ENCODE measurements at regions not wholly inside any gene's neighbourhood (a gene's known extent, or its start where the extent isn't known, plus 50 kb on each side); places are given as distances from the start of the nearest gene placed in this dataset.

- Histone ChIP-seq H3K27ac (no peak overlapping the region), H3K4me1 (no peaks in the 10 kb centered on the region), H3K4me3 (no peak overlapping the region), H3K27me3 (no peaks in the 10 kb centered on the region), H3K9me3 (no peaks in the 10 kb centered on the region), H3K36me3 (no peaks in the 10 kb centered on the region)
- intact Hi-C loops (cut with DNase I) = no loop called here
- DNase-seq (no peak), ATAC-seq (no peak)
- TF ChIP-seq, protein P1, sequence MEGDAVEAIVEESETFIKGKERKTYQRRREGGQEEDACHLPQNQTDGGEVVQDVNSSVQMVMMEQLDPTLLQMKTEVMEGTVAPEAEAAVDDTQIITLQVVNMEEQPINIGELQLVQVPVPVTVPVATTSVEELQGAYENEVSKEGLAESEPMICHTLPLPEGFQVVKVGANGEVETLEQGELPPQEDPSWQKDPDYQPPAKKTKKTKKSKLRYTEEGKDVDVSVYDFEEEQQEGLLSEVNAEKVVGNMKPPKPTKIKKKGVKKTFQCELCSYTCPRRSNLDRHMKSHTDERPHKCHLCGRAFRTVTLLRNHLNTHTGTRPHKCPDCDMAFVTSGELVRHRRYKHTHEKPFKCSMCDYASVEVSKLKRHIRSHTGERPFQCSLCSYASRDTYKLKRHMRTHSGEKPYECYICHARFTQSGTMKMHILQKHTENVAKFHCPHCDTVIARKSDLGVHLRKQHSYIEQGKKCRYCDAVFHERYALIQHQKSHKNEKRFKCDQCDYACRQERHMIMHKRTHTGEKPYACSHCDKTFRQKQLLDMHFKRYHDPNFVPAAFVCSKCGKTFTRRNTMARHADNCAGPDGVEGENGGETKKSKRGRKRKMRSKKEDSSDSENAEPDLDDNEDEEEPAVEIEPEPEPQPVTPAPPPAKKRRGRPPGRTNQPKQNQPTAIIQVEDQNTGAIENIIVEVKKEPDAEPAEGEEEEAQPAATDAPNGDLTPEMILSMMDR (IDR thresholded peaks at IDR 0.05) = no peak
Measured at GRCh38 chr1:106037526-106037925, 1018.9 kb upstream of the PRMT6 start.

DNA sequence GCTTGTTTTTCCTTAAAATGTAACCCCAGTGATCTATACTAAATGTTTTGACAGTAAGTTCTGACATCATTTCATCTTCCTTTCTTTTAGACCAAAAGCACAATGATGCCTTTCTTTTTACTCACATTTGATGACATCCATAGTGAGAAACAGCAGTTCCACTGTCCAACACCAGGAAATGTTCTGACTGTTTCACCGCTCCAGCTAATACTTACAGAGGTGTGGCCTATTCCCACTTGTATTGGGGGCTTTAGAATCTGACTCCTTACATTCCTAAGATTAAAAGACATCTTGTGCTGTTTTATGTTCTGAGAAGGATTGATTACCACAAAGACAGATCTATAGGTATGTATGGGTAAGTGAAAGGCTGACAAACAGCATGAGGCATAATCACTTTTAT is 1018.2 kb upstream of the PRMT6 start:
- H3K27ac ChIP-seq = no peak overlapping the region
- intact Hi-C loops (cut with DNase I) = no loop called here
- H3K36me3 ChIP-seq = no peaks in the 10 kb centered on the region
- TF ChIP-seq, protein P1 (IDR thresholded peaks at IDR 0.05) = no peak
- H3K4me3 ChIP-seq = no peak overlapping the region
- ATAC-seq = no peak
- no peaks in the 10 kb centered on the region for H3K27me3 ChIP-seq
- H3K4me1 ChIP-seq = no peaks in the 10 kb centered on the region
- no peak for DNase-seq
- H3K9me3 ChIP-seq = no peaks in the 10 kb centered on the region

DNA sequence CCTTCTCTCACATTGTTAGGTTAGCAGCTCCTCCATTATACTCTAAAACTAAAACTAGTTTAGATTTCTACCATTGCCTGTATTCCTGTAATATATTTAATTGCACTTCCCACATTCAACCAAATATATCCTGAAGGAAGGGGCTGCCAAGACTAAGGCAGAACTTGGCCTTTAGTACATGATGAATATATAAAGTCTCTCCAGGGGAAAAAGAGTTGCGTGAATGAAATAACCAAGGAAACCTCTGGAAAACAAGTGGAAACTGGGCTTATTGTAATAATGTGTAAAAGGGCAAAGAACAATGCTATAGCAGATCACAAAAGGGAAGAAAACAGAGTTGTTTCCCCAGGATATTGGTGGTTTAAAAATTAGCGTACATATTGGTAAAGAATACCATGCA is 1012.5 kb upstream of the PRMT6 start:
- no peaks in the 10 kb centered on the region for H3K27me3 ChIP-seq
- intact Hi-C loops (cut with DNase I) = no loop called here
- ATAC-seq = no peak
- H3K4me1 ChIP-seq = no peaks in the 10 kb centered on the region
- no peak overlapping the region for H3K4me3 ChIP-seq
- TF ChIP-seq, protein P1 (IDR thresholded peaks at IDR 0.05) = no peak
- H3K36me3 ChIP-seq = no peaks in the 10 kb centered on the region
- H3K9me3 ChIP-seq = no peaks in the 10 kb centered on the region
- no peak overlapping the region for H3K27ac ChIP-seq
- no peak for DNase-seq

GRCh38 chr1:106047210-106047609 is 1009.3 kb upstream of the PRMT6 start:
- Histone ChIP-seq H3K4me3 (no peak overlapping the region), H3K36me3 (no peaks in the 10 kb centered on the region), H3K27me3 (no peaks in the 10 kb centered on the region), H3K27ac (no peak overlapping the region), H3K9me3 (no peaks in the 10 kb centered on the region), H3K4me1 (no peaks in the 10 kb centered on the region)
- no peak for ATAC-seq
- DNase-seq = no peak
- TF ChIP-seq, protein P1 (IDR thresholded peaks at IDR 0.05) = no peak
- intact Hi-C loops (cut with DNase I) = no loop called here

DNA sequence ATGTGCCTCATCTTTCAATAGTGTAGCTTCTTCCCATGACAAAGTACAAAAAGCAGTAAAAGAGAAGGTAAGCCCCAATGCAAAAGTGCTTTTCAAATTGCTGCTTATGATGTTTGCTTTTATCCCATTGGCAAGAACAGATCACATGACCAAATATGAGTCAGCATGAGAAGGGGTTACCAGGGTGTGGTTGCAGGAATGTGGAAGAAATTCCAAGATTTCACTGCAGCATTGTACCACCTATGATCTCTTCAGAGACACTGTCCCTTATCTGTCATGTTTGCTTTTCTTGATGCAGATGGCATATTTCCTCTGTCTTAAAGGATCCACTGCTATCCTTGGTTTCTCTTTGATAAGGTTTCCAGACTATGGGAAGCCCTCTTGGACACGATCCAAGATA is 1006.9 kb upstream of the PRMT6 start:
- intact Hi-C loops (cut with DNase I) = no loop called here
- TF ChIP-seq, protein P1 (IDR thresholded peaks at IDR 0.05) = no peak
- Histone ChIP-seq H3K27ac (no peak overlapping the region), H3K9me3 (no peaks in the 10 kb centered on the region), H3K4me3 (no peak overlapping the region), H3K27me3 (no peaks in the 10 kb centered on the region), H3K36me3 (no peaks in the 10 kb centered on the region), H3K4me1 (no peaks in the 10 kb centered on the region)
- ATAC-seq (no peak), DNase-seq (no peak)

DNA sequence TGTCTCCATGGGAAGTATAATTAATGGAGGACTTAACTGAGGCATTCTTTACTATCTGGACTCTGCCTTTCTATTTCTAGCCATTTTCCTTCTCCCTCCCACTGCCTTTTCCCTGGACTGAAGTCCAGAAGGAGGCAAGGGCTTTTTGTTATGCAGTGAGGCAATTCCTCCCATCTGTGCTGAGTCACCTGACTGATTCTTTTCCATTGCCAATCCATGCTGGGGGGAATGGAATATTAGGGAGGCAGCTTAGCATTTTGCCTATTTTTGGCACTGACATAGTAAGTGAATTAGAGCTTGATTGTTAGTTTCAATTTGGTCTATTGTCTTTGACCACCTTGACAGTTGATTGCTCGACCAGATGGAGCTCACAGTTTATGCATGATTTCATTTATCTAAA is 1000.6 kb upstream of the PRMT6 start:
- ATAC-seq (no peak), DNase-seq (no peak)
- TF ChIP-seq, protein P1 (IDR thresholded peaks at IDR 0.05) = no peak
- intact Hi-C loops (cut with DNase I) = no loop called here
- H3K9me3 ChIP-seq = no peaks in the 10 kb centered on the region
- no peak overlapping the region for H3K27ac ChIP-seq
- no peaks in the 10 kb centered on the region for H3K36me3 ChIP-seq
- H3K4me1 ChIP-seq = no peaks in the 10 kb centered on the region
- no peak overlapping the region for H3K4me3 ChIP-seq
- H3K27me3 ChIP-seq = no peaks in the 10 kb centered on the region

Measured in upper lobe of right lung (tissue), 1 donor.